ENCODE measurements at regions not wholly inside any gene's neighbourhood (a gene's known extent, or its start where the extent isn't known, plus 50 kb on each side); places are given as distances from the start of the nearest gene placed in this dataset.

DNA sequence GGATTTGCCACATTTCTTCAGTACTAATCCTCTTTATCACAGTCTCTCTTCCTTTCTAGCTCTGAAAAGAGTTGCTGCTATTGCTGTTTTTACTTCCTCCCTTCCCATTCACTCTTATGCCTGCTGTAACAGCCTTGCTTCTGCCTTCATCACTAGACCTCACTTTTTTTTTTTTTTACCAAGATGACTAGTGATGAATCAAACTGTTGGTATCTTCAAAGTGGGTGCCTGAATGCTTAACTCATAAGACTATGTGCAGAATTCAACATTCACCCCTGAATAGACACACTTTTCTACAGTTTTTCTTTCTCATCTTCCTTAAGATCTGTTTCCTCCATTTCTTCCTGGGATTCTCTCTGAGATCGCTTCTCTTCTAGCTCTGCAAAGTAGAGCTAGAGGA lies 217.2 kb upstream of the HTR2A start:
- no peak for TF ChIP-seq YY1 (IDR thresholded peaks at IDR 0.05; ENCODE audit: insufficient read depth, insufficient read length)
- TF ChIP-seq ZNF274 (IDR thresholded peaks at IDR 0.05; ENCODE audit: low read depth, low read length): no peak
- TF ChIP-seq SUZ12 (IDR thresholded peaks at IDR 0.05; ENCODE audit: extremely low read depth, insufficient read depth, insufficient read length): no peak
